K562 (cell line): ENCODE measurements at regions not wholly inside any gene's neighbourhood (a gene's known extent, or its start where the extent isn't known, plus 50 kb on each side); places are given as distances from the start of the nearest gene placed in this dataset.

Experiments used
- ELK1 ChIP-seq: sonication (generic); formaldehyde crosslinking; IDR thresholded peaks from 2 replicates; pipeline ENCODE4 v1.8.1; 2022; ENCODE audit warnings: missing genetic modification reagents
- POLR2A ChIP-seq: fragments of 450-650 bp; conservative IDR thresholded peaks from 2 replicates; pipeline ENCODE4 v1.6.1; 2016

GRCh38 chr13:105307776-105308175, 1227.7 kb downstream of the EFNB2 start:
- no peak for TF ChIP-seq ELK1 (CRISPR knock-in tag)
- no peak for TF ChIP-seq POLR2A
